HG03139 (cell line): ENCODE measurements at regions not wholly inside any gene's neighbourhood (a gene's known extent, or its start where the extent isn't known, plus 50 kb on each side); places are given as distances from the start of the nearest gene placed in this dataset.

Experiments used
- ATAC-seq: cut with Tn5 transposase; IDR thresholded peaks from one replicate; pipeline ENCODE4 v1.9.1; 2021; ENCODE audit not compliant: unreplicated experiment

DNA sequence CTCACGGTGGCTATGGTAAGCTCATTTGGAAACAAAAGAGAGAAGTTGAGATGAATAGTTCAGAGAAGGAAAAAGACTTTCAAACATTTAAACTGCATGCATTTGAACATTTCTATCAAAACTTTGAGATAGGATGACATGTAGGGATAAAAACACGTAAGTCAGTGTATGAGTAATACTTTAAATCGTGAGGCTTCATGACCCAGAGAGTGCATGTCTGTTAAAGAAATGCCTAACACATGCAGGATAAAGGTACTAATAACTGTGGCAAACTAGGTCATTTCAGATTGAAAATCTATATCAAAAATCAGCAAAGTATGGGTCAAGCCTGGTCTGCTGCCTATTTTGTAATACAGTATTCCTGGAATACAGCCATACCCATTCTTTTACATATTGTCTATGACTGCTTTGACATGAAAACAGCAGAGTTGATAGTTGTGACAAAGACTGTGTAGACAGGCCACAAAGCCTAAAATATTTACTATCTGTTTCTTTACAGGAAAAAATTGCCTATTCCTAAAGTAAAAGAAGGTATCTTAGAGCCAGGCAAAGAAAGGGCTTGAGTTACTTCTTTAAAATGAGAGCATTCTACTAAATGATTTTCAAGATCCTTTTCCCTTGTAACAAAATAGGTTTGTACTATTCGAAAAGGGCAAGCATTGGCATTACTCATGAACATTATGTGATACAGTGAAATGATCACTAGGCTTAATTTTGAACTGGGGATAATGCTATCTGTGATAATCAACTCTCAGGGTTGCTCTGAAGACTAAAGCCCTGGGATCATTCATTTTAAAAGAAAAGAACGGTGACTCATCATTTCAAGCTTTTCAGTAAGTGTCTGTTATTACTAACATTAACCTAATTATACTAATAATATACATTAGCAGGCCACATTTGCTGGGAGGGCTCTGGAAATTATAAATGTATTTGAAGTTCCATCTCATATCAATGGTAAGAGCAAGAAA, 185.9 kb downstream of the CRPPA start:
- no peak for ATAC-seq

DNA sequence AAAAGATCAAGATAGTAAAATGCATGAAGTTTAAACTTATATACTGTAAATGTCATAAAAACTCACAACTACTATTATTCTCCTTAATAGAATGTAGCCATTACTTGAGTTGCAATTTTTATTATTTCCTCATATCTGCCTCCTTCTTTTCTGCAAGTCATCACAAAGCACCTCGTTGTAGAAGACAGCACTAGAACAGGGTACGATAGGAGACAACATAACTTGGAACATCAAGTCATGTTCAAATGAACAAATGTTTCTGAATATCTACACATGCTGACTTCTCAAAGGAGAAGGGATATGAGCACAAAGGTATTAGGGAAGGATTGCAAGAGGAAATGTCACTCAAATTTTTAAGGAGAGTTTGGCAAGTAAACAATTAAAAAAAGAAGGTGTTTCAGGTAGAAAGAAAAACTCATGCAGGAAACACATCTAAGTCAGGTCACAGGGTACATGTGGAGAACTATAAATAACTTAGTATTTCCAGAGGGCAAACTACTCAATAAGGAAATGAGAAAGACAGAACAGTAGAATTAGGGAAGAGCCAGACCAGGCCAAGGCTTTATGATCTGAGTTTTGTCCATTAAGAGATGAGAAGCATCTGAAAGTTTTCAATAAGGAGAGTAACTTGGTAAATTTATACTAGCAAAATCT, 186.7 kb downstream of the CRPPA start:
- no peak for ATAC-seq

DNA sequence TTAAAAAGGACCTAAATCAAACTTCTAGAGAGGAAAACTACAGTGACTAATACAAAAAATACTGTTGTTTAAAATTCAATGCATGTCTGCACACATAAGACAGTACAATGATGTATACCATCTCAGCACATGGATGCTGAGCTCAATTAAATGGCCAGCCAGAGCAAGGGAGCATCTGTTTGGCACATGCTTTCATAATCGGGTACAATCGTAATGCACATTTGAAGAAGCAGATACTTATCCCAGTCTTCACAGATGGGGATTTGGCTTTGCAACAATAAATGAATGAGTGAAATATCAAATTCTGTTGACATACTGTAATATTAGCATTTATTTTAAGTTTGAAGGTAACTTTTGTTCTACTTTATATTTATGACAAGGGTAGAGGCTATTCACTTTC, 187.8 kb downstream of the CRPPA start:
- no peak for ATAC-seq

DNA sequence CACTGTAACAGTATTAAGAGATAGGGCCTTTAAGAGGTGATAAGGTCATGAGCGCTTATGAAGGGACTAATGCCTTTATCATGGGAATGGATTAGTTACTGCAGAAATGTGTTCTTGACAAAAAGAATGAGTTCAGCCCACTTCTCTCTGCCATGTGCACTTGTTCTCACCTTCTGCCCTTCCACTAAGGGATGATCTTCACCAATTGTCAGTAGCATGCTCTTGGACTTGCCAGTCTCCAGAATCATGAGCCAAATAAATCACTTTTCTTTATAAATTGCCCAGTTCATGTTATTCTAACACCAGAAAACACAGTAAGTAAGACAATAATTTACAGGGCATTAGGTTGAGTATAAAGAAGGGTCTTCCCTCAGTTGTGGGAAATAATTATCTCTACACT, 189.1 kb downstream of the CRPPA start:
- no peak for ATAC-seq

DNA sequence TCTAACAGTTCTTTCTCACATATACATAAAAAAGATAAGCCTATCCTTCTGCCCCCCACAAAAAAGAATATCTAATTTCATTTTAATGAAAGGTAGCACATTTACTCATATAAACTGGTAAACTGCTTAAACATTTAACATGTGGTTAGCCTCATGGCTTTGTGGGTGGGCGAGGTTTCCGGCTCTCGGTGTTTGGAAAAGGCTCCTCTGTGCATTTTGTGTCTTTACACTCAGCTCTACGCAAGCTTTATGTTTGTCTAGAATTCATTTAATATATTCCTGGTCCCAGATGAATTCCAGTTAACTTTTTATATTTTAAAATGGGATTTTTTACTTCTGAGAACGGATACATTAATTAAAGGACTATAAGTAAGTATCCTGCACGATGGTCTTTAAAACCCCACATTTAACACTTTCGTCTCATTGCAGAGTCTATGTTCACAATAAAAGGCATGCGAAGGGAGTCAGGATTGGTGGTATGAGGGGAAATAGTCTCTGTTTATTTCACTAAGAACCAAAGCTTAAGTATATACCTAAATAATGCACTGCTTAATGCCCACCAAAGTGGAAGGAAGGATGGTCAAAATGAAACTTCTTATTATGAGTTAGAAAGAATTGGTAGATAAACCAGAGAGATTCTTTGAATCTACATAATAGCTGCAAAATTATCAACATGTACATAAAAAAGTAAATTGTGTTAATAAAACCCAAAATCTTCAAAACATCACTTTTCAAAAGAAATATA, 197.2 kb downstream of the CRPPA start:
- no peak for ATAC-seq

DNA sequence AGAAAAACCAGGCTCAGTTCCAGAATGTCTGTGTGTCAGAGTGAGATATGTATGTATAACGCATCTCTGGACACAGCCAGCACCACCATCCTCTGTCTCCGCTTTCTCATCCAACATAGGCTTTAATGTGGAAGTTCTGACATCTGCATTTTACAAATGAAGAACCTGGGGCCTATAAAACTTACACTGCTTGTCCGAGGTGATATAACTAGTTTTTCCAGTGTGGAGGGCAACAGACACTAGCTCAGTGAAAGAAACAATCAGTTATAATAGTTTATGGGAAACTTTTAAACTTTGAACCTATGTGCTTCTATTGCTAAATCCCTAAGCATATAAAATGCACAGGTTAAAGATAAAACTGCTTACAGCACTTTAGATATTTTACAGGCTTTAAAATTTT, 208.7 kb downstream of the CRPPA start:
- ATAC-seq = no peak

DNA sequence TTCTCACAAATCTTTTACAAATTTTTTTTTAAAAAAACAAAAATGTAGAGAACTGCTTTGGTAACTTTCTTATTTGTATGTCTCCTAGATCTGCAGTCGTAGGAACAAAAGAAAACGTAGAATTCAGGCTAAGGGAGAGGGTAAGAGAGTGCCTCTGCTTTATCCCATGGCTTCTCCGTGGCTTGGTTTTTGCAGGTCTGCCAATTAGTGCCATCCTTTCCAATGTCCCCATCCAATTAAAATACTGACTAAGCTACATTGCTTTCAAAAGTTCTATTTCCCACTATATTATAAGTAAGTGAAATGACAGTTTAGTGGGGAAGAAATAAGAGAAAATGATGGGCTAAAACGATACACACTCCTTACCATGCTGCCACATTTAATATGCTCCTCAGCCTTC, 209.3 kb downstream of the CRPPA start:
- ATAC-seq = no peak

DNA sequence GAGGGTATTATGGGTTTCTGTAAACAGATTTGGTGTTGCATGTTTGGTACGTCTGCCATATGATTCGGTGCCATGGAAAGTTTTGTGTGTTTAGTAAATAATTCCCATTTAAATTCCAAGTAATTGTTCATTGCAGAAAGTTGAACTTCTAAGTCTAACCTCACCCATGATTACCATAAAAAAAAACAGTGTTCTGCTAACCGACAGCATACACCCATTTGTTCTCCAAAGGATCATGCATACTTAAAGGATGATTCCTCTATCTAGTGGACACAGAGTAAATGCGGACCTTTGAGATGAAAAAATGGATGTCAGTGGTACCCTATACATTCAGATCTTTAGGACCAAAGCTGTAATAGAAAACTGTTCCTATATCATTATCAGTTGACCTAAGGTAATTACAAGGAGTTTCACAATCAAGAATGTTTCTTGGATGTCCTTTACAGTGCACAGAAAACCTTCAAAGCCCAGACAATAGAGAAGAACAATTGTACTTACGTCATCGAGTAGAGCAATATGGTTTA, 209.9 kb downstream of the CRPPA start:
- ATAC-seq = no peak

DNA sequence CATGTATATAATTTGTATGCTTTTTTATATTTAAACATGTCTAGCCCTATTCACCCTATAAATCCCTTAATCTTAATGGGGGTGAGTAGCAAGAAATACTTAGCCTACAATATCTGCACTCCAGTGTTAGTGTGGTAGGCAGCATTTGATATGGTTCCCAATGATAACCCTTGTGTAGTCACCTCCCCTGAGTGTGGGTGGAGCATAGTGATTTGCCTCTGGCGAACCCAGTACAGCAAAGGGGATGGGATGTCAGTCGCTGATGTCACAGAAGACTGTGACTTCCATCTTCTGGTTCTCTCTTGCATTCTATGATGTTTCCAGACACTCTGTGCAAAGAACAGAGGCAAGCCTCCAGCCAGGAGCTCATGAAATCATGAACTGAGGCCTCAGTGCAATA, 211.2 kb downstream of the CRPPA start:
- no peak for ATAC-seq

DNA sequence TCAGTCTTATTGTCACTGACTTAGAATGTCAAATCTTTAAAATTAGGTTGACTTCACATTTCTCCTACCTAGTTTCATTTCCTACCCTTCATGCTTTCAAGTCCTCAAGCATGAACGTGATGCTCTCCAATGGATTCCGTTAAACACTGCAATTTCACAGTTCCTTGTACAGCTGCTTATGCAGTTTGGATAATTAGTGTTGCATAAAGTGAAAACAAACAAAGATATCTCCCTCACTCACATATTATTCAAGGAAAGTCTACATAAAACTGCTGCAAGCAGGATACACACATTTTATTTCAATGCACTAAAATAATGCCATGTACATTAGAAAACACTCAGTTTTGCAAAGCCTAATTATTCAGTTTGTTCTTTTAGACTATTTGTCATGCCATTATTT, 214.0 kb downstream of the CRPPA start:
- ATAC-seq = no peak

DNA sequence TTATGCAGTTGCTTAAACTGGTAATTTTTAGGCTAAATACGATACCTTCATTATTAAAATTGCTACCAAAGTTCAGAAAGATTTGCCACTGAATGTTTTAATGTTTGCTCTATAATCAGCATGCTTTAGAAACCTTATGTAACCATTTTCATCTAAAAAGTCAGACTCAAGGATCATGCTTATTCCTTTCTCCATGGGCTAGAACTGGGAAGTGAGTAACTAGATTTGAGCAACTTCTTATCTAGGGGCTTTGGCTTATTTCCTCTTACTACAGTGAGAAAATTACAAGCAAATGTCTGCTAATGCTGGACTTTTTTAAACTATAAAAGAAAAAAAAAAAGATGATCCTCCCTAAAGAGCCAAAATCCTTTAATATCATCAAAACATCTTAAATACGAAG, 215.9 kb downstream of the CRPPA start:
- no peak for ATAC-seq

DNA sequence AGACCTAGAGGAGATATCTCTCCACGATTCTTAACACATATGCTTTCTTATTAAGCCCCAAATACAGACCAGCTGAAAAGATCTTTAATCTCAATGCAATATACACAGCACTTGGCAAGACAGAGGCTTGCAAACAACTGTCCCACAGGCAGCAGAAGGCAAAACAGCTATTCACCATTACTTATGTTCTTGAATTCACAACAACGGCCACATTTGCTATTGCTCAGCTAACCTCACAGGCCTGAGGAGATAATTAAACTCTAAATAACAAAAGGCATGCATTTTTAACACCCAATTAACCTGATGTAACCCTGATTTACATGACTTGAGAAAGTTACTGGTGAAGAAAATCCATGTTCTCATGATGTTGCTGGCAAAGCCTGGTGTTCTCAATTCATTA, 216.4 kb downstream of the CRPPA start:
- no peak for ATAC-seq

DNA sequence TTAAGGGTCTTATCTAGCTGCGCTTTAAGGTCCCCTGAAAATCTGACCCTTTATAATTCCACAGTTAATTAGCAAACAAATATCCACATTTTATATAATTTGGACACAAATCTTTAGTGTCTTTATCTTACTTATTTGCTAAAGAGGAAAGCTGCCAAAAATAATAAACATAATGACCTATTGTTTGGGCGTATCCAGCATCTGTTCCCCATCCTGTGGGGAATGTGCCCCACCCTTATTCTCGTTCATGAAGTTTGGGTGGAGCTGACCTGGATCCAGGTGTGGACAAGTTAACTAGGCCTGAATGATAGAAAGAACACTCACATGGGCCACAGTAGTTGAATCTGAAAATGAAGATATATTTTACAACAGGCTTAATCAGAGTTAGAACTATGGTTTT, 218.3 kb downstream of the CRPPA start:
- ATAC-seq = no peak

DNA sequence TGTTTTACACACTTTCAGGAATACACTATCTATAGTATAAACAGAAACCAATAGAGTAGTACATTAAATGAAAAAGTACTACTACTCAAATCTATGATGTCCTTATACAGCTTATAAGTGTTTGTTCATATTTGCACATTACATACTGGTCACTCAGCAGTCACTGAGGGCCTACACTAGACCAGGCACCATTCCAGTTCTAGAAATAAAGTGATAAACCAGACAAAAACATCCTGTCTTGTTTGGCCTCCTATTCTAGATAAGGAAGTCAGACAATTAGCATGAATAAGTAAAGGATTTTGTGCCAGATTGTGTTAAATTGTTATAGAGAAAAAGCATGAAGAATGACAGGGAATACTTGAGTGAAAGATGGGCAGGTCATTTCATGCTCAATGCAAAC, 219.0 kb downstream of the CRPPA start:
- ATAC-seq = no peak

DNA sequence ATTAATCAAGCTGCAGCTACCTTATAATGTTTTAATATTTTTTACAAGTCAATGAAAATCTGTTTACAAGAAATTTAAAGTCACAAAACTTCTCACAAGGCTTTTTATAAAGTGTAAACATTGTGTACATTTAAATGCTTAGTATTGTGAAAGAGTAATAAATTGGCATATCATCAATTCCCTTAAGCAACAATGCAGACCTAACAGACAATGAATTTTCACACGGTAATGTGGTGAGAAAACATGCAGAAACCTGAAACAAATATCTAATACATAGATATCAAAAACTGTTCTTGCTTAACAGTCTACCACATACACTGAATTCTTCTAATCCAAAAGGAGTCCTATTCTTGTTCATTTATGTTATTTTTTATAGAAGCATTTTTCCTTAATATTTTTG, 220.7 kb downstream of the CRPPA start:
- ATAC-seq = no peak

DNA sequence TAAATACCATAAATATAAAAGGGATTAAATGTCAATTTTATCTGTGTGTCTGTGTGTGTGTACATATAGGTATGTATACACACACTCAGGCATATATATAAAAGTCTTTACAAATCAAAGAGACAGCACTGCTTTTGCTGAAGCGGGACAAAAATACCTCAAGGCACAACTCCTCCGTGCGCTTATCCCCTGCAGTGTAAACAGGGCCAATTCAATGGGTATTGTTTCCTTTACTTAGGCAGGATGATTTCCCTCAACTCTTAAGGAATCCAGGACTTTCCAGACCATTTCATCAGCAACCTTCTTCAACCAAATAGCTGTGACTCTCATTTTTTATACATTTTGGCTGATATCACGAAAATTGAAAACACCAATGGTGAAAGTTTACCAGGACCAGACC, 227.7 kb downstream of the CRPPA start:
- ATAC-seq = no peak

DNA sequence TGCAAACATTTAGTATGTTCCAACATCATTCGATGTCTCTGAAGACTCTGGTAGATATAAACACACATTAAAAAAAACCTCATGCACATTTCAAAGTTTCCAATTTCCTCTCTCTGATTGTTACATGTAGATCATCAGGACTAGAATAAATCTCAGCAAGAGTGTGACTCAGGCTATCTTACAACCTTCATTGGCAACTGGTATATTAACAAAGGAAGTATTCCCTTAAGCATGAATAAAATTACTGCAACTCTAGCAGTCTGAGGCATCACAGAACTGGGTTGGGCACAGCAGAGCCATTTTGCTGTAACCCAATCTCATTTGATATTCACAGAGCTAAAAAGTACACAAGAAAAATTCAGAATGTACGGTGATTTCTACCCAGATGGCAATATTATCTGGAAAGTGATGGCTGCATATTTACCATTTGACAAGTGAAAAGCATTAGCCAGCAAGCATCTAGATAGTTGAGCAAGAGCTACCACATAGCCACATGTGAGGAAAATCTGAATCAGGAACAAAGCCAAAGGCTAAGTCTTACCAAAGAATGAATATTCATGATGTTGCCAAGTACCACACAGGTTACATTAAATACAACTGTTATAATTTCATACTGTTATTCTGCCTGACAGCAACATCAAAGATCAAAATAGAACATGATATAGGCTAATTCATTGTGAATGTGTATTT, 232.2 kb downstream of the CRPPA start:
- no peak for ATAC-seq

DNA sequence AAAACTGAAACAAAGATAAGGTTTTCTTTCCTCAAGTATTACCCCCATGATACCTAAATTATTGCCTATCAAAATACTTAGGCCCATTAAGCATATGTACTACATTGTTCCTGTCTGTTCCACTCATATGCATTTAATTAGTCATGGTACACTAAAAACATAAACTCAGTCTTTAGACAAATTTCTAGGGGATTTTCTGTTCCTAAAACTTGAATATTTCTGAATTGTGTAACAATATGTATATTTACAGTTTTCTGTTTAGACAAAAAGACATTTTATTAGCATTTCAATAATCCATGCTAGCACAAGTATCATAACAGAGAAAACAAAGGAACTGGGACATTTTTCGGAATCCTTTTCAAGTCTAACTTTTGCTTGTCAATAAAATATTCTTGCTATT, 234.2 kb downstream of the CRPPA start:
- no peak for ATAC-seq

DNA sequence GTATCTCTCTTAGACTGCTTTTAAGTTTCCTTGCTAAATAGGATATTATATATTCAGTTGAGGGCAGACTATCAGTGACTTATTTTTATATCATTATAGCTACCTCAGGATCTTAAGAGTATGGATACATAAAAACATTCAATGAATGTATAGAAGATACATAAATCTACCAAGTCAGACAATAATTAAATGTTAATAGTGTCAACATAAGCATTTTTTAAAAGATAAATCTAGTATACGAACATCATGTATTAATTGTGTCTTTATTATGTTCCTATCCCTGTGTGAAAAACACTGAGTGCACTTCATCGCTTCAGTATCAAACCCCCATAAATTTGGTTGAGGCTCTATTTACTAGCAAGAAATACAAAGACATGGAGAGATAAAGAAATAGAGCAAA, 242.8 kb downstream of the CRPPA start:
- ATAC-seq = no peak

DNA sequence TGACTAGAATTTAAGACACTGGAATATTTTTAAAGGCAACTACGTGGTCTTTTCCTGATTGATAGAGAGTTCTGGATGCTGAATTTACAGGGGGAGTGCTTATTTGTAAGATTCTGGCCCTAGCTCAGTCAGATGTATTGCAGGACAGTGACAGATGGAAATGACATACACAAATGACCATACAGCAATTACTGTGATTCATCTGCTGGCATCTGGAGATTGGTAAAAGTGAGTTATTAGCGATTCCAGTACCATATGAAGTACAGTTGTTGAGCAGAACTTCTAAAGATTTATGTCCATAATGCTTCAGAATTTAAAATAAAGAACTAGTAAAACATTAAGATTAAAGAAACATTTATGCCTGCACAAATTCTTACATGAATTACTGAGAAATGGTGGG, 243.2 kb downstream of the CRPPA start:
- ATAC-seq = no peak

DNA sequence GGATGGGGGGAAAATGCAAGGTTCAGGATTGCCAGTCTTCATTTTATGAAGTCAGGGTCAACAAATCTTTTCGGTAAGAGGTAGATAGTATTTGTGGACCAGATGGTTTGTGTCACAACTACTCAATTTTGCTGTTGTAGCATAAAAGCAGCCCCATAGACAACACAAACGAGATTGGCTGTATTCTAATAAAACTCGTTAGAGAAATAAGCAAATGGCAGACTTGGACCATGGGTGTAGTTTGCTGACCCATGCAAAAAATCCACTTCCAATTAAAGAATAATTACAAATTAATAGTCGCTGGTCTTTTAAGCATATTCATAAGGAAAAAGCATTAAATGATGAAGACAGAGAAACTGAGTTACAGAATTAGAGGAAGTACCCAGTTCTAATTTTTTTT, 247.1 kb downstream of the CRPPA start:
- ATAC-seq = no peak
